Liver (tissue), 6 donors: ENCODE measurements at regions not wholly inside any gene's neighbourhood (a gene's known extent, or its start where the extent isn't known, plus 50 kb on each side); places are given as distances from the start of the nearest gene placed in this dataset.
"Not testable (repeated sequence)": the region's sequence is repeated elsewhere in the genome, so short reads cannot be mapped to it uniquely, and the experiment has no call there.

Experiments
- DNase-seq: peaks from one replicate; pipeline ENCODE4 v3.0.0-alpha.2; 2017; ENCODE audit warnings: low spot score
- H3K27ac ChIP-seq, 2 donors: one replicate each; pipeline ENCODE4 v1.7.0; 2013; ENCODE audit warnings: inconsistent platforms in 2 of 2, low read length in 2 of 2, control low read depth in 1 of 2, low read depth in 1 of 2, mild to moderate bottlenecking in 1 of 2
- H3K27me3 ChIP-seq, 4 donors: one replicate each; pipeline versions ENCODE4 v1.6.1 to v1.7.0; 2013; ENCODE audit warnings: low read length in 3 of 4, inconsistent platforms in 1 of 4, mild to moderate bottlenecking in 1 of 4, moderate library complexity in 1 of 4; ENCODE audit not compliant: control insufficient read depth in 4 of 4, insufficient read depth in 4 of 4
- H3K36me3 ChIP-seq, 4 donors: one replicate each; pipeline versions ENCODE4 v1.6.1 to v1.7.0; 2013; ENCODE audit warnings: low read length in 3 of 4, mild to moderate bottlenecking in 3 of 4, low read depth in 1 of 4, moderate library complexity in 1 of 4; ENCODE audit not compliant: control insufficient read depth in 4 of 4, insufficient read depth in 3 of 4
- H3K4me1 ChIP-seq, 4 donors: one replicate each; pipeline versions ENCODE4 v1.6.1 to v1.7.0; 2013; ENCODE audit warnings: low read length in 3 of 4, mild to moderate bottlenecking in 3 of 4, moderate library complexity in 1 of 4; ENCODE audit not compliant: control insufficient read depth in 4 of 4, insufficient read depth in 4 of 4
- H3K4me3 ChIP-seq, 3 donors: one replicate each; pipeline versions ENCODE4 v1.6.1 to v1.7.0; 2013; ENCODE audit warnings: low read length in 3 of 3, control low read depth in 1 of 3, low read depth in 1 of 3, mild to moderate bottlenecking in 1 of 3
- H3K9ac ChIP-seq, 2 donors: one replicate each; pipeline ENCODE4 v1.7.0; 2013; ENCODE audit warnings: low read length in 2 of 2, mild to moderate bottlenecking in 2 of 2, moderate library complexity in 2 of 2, control low read depth in 1 of 2, low read depth in 1 of 2
- H3K9me3 ChIP-seq, 4 donors: one replicate each; pipeline versions ENCODE4 v1.6.1 to v1.7.0; 2013; ENCODE audit warnings: low read length in 3 of 4; ENCODE audit not compliant: control insufficient read depth in 4 of 4
- WGBS: extraction: QIAGEN DNeasy Blood & Tissue Kit; methylation state at CpG from one replicate; pipeline ENCODE4 v1.1.7; 2013; 5-methylcytosine and 5-hydroxymethylcytosine counted together
- donor health status: healthy.
- donor health status: healthy.
- donor health status: healthy.

DNA sequence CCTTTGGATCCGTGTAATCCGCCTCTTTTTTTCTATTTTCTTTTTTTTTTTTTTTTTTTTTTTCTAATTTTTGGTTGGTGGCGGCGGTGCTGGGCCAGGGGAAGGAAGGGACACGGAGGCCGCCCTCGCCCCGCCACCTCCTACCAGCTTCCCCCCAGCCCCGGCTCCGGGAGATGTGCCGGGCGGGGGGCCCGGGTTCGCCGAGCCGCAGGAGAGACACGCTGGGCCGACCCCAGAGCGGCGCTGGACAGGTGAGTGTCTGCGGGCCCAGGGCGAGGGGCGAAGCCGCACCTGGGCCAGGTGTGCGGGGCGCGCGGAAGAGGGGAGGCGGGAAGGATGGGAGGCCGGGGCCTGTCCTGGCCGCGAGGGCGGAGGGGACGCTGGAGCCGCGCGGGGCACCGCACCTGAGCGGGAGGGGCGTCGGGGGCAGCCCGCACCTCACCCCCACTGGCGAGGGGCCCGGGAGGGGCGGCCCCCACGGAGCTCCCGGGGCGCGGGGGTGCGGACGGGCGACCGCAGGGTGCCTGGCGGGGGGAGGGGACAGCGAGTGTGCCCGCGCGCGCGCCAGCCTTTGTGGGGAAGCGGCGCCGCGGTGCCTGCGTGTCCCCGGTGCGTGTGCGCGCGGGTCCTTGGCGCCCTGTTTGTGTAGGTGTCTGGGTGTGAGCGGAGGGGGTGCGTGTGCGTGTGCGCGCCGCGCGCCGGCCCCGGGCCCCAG is 114.8 kb downstream of the CRLF3 start:
- not testable (repeated sequence) for H3K27ac ChIP-seq, H3K27me3 ChIP-seq, H3K9ac ChIP-seq, H3K9me3 ChIP-seq, DNase-seq, H3K36me3 ChIP-seq
- Histone ChIP-seq H3K4me3 (peak overlapping the region in 1 of 3 donors; percentile 60), H3K4me1 (peaks cover 6 to 20% (median 9%) of the 10 kb centered on the region in 4 donors)
- WGBS = 2% methylated on average over 81 of the region's 81 CpGs

- not testable (repeated sequence) for H3K27me3 ChIP-seq, H3K9ac ChIP-seq, H3K9me3 ChIP-seq, H3K27ac ChIP-seq, DNase-seq, H3K36me3 ChIP-seq
- H3K4me1 ChIP-seq = peaks cover 6 to 20% (median 9%) of the 10 kb centered on the region in 4 donors
- H3K4me3 ChIP-seq = peak overlapping the region in 1 of 3 donors; percentile 60
- WGBS = 2% methylated on average over 64 of the region's 64 CpGs
These were observed 115.4 kb downstream of the CRLF3 start for GRCh38 chr17:30709096-30709495.

DNA sequence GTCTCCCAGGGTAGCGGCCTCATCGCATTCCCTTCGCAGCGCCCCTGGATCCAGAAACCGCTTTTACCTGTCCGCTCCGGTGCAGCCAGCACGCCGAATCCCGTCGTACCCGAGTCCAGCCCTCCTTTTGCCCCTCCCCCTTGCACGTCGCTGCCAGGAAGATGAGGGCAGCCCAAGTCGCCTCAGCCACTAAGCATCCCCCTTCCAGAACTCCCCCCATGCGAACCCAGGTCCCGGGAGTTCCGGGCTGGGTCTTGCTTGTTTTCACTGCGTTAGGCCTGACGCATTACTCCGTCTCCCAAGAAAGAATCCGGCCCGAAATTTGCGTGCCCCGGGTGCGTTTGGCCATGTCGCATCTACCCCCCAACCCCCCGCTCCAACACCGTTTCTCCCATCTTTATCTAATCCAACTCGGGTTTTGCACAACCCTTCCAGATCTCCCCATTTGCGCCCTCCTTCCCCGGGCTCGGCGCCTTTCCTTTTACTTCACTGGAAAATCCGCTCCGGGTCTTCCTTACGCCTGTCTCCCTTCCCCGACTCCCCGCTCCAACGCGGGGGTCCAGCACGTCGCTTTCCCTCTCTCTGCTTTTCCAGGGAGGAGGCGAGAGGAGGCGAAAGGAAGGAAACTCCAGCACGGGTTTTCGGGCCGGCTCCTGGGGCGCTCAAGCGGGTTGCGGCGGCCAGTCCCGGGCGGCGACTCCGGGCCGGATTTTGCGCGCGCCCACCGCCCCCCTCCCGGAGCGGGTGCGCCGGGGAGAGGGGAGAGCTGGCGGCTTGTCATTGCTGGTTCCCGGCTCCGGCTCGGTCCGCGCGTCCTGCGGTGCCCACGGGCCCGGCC is 116.0 kb downstream of the CRLF3 start:
- H3K36me3 ChIP-seq, H3K27ac ChIP-seq, H3K27me3 ChIP-seq, H3K9me3 ChIP-seq: not testable (repeated sequence)
- Histone ChIP-seq H3K4me1 (peaks cover 6 to 20% (median 9%) of the 10 kb centered on the region in 4 donors), H3K9ac (peak overlapping the region; percentile 31 to 71), H3K4me3 (peak overlapping the region; percentile 49 to 63 (median 60))
- peak; percentile 67 for DNase-seq
- under 1% methylated on average over 74 of the region's 75 CpGs for WGBS

DNA sequence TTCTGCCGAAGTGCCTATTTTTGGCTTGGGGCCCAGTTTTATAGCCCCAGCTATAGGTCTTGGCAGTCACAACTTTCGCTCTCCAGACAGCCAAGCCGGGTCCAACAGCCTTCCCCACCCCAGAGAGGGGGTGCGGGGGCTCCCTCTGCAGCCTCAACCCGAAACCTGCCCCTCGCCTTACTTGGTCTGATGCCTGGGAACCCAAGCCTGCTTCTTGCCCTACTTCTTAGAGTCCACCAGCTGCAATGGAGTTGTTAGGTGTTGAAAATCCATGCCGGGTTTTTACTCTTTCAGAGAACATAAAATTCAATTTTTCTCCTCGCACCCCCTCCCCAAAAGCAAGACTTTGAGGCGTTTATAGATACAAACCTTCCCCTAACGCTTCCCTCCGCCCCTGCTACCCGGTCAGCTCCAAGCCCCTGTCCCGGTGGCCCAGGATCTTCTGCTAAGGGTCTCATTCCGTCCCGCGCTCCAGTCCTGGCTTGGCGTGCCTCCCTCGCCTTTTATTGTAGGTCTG is 116.7 kb downstream of the CRLF3 start:
- peaks cover 6 to 20% (median 9%) of the 10 kb centered on the region in 4 donors for H3K4me1 ChIP-seq

GRCh38 chr17:30706461-30707335 is 117.8 kb downstream of the CRLF3 start:
- not testable (repeated sequence) for H3K4me3 ChIP-seq, H3K9me3 ChIP-seq, H3K27me3 ChIP-seq, H3K27ac ChIP-seq, H3K36me3 ChIP-seq, H3K9ac ChIP-seq, DNase-seq
- peaks cover 6 to 20% (median 9%) of the 10 kb centered on the region in 4 donors for H3K4me1 ChIP-seq
- WGBS = 42% methylated on average over 11 of the region's 11 CpGs

More for the DNA sequence above, 116.7 kb downstream of the CRLF3 start:
- 6% methylated on average over 18 of the region's 18 CpGs for WGBS
- not testable (repeated sequence) for H3K36me3 ChIP-seq, H3K9me3 ChIP-seq, H3K27ac ChIP-seq, H3K27me3 ChIP-seq, DNase-seq
- Histone ChIP-seq H3K9ac (peak overlapping the region; percentile 31 to 71), H3K4me3 (peak overlapping the region; percentile 49 to 63 (median 60))

DNA sequence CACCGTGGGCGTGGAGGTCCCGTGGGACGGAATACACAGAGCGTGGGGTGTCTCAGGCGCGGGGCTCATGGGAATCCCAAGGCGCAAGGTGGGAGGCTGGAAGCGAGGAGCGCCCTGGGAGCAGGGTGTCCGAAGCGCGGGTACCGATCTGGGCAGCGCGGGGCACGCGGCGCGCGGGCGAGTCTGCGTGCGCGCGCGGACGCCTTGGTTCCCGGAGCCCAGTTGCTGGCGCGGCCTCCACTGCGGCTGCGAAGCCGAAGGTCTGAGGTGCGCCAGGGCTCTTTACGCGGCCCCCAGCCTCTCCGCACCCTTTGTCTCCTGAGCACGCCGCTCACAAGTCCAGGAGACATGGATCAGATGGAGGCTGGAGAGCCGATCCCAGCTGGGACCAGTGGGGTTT is 118.5 kb downstream of the CRLF3 start:
- peaks cover 6 to 20% (median 9%) of the 10 kb centered on the region in 4 donors for H3K4me1 ChIP-seq
- not testable (repeated sequence) for H3K36me3 ChIP-seq, H3K4me3 ChIP-seq, H3K27ac ChIP-seq, H3K9me3 ChIP-seq, H3K27me3 ChIP-seq, H3K9ac ChIP-seq, DNase-seq
- WGBS = 7% methylated on average over 41 of the region's 41 CpGs
